Breast epithelium (tissue), 4 donors: ENCODE measurements at regions not wholly inside any gene's neighbourhood (a gene's known extent, or its start where the extent isn't known, plus 50 kb on each side); places are given as distances from the start of the nearest gene placed in this dataset.
A peak's percentile ranks its signal among the peaks of the same experiment; 100 is the strongest.

Experiments
- DNase-seq, 2 donors: peaks; one replicate each; pipeline ENCODE4 v3.0.0-alpha.2; 2019; ENCODE audit warnings: low spot score in 2 of 2
- H3K27ac ChIP-seq, 2 donors: fragments of 200-600 bp; sonication (generic) in 1 of 2; one replicate each; pipeline ENCODE4 v1.5.1; 2016 to 2019; ENCODE audit warnings: mild to moderate bottlenecking in 1 of 2
- H3K27me3 ChIP-seq, 2 donors: fragments of 200-600 bp; sonication (generic) in 1 of 2; one replicate each; pipeline versions ENCODE4 v1.5.1 to v1.6.0; 2017 to 2019; ENCODE audit warnings: control low read depth in 1 of 2, mild to moderate bottlenecking in 1 of 2
- H3K36me3 ChIP-seq: fragments of 200-600 bp; one replicate; pipeline ENCODE4 v1.5.1; 2019
- H3K4me1 ChIP-seq, 2 donors: fragments of 200-600 bp; sonication (generic); one replicate each; pipeline ENCODE4 v1.5.1; 2016 to 2019; ENCODE audit warnings: control low read depth in 1 of 2
- H3K4me3 ChIP-seq, 3 donors: fragments of 200-600 bp; sonication (generic); 1 replicate in 2 of 3; 2 replicates in 1 of 3; pipeline ENCODE4 v1.5.1; 2016 to 2019; ENCODE audit warnings: mild to moderate bottlenecking in 3 of 3, moderate library complexity in 2 of 3
- H3K9me3 ChIP-seq, 2 donors: fragments of 200-600 bp; sonication (generic) in 1 of 2; one replicate each; pipeline ENCODE4 v1.5.1; 2016 to 2019; ENCODE audit warnings: control low read depth in 1 of 2
- CTCF ChIP-seq, 3 donors: fragments of 450-650 bp; IDR thresholded peaks; one replicate each; pipeline ENCODE4 v1.5.1; 2016 to 2017; ENCODE audit warnings: antibody characterized with exemption in 3 of 3, mild to moderate bottlenecking in 3 of 3, moderate library complexity in 3 of 3
- POLR2A ChIP-seq: fragments of 450-650 bp; IDR thresholded peaks from one replicate; pipeline ENCODE4 v1.6.1; 2016; ENCODE audit warnings: antibody characterized with exemption, mild to moderate bottlenecking, moderate library complexity
- POLR2AphosphoS5 ChIP-seq, 3 donors: sonication (generic); formaldehyde crosslinking; IDR thresholded peaks; one replicate each; pipeline ENCODE4 v1.6.1; 2017; ENCODE audit warnings: antibody characterized with exemption in 3 of 3
- intact Hi-C: fragments of 100-400 bp; cut with DNase I; formaldehyde crosslinking; loops from one replicate; pipeline ENCODE4 v1.15.1; 2023; ENCODE audit warnings: low total_unique reads

GRCh38 chr9:70478963-70479641 is 64.6 kb upstream of the KLF9 start:
- Histone ChIP-seq H3K27ac (peak overlapping the region; percentile 94 to 98), H3K4me1 (peaks cover 14 to 50% of the 10 kb centered on the region in 2 donors), H3K4me3 (peak overlapping the region in 1 of 3 donors; percentile 55), H3K36me3 (no peaks in the 10 kb centered on the region), H3K9me3 (no peaks in the 10 kb centered on the region), H3K27me3 (no peaks in the 10 kb centered on the region)
- TF ChIP-seq POLR2AphosphoS5 (IDR thresholded peaks at IDR 0.05) (peak; percentile 64 to 82 (median 71)), POLR2A (no peak)
- intact Hi-C loops, result no loop called here
- peak; percentile 65 to 84 for DNase-seq

GRCh38 chr9:70477907-70478480 is 63.5 kb upstream of the KLF9 start:
- intact Hi-C loops, result no loop called here

GRCh38 chr9:70477146-70477745 is 62.8 kb upstream of the KLF9 start:
- intact Hi-C loops, result no loop called here
- DNase-seq, result no peak
- Histone ChIP-seq H3K9me3 (no peaks in the 10 kb centered on the region), H3K4me1 (peaks cover 14 to 45% of the 10 kb centered on the region in 2 donors), H3K36me3 (no peaks in the 10 kb centered on the region), H3K27ac (peak overlapping the region in 1 of 2 donors; percentile 98), H3K4me3 (no peak overlapping the region), H3K27me3 (no peaks in the 10 kb centered on the region)
- TF ChIP-seq POLR2A, result no peak
- no peak for TF ChIP-seq CTCF (IDR thresholded peaks at IDR 0.05)
- TF ChIP-seq POLR2AphosphoS5 (IDR thresholded peaks at IDR 0.05), result no peak

More at GRCh38 chr9:70477907-70478480, 63.5 kb upstream of the KLF9 start:
- H3K4me3 ChIP-seq, result no peak overlapping the region
- H3K4me1 ChIP-seq, result peaks cover 14 to 45% of the 10 kb centered on the region in 2 donors
- no peaks in the 10 kb centered on the region for H3K27me3 ChIP-seq
- no peaks in the 10 kb centered on the region for H3K9me3 ChIP-seq
- H3K27ac ChIP-seq, result peak overlapping the region; percentile 94 to 98
- no peaks in the 10 kb centered on the region for H3K36me3 ChIP-seq
- no peak for DNase-seq
- TF ChIP-seq POLR2A (no peak), POLR2AphosphoS5 (IDR thresholded peaks at IDR 0.05) (no peak), CTCF (IDR thresholded peaks at IDR 0.05) (no peak)

- Histone ChIP-seq H3K4me3 (no peak overlapping the region), H3K27me3 (no peaks in the 10 kb centered on the region), H3K27ac (peak overlapping the region; percentile 82 to 83), H3K4me1 (peaks cover 14 to 40% of the 10 kb centered on the region in 2 donors), H3K9me3 (no peaks in the 10 kb centered on the region), H3K36me3 (no peaks in the 10 kb centered on the region)
- peak in 1 of 2 donors; percentile 69 for DNase-seq
- intact Hi-C loops, result no loop called here
- TF ChIP-seq POLR2AphosphoS5 (IDR thresholded peaks at IDR 0.05) (peak in 1 of 3 donors; percentile 73), CTCF (IDR thresholded peaks at IDR 0.05) (no peak)
Observed at GRCh38 chr9:70475211-70475610, 60.8 kb upstream of the KLF9 start.

- DNase-seq, result no peak
- Histone ChIP-seq H3K4me3 (no peak overlapping the region), H3K4me1 (peaks cover 6 to 32% of the 10 kb centered on the region in 2 donors), H3K9me3 (no peaks in the 10 kb centered on the region), H3K27me3 (no peaks in the 10 kb centered on the region), H3K36me3 (no peaks in the 10 kb centered on the region), H3K27ac (peak overlapping the region; percentile 82 to 83)
- intact Hi-C loops, result no loop called here
- TF ChIP-seq POLR2AphosphoS5 (IDR thresholded peaks at IDR 0.05) (no peak), POLR2A (no peak), CTCF (IDR thresholded peaks at IDR 0.05) (no peak)
Observed at GRCh38 chr9:70474413-70474812, 60.0 kb upstream of the KLF9 start.
